Gastrocnemius medialis (tissue), 4 donors: ENCODE measurements at regions not wholly inside any gene's neighbourhood (a gene's known extent, or its start where the extent isn't known, plus 50 kb on each side); places are given as distances from the start of the nearest gene placed in this dataset.

Source experiments
- ATAC-seq, 2 donors: fragments of 150-250 bp; one replicate each; pipeline ENCODE4 v1.9.1; 2016
- DNase-seq, 2 donors: peaks; one replicate each; pipeline ENCODE4 v3.0.0-alpha.2; 2019
- H3K27ac ChIP-seq, 4 donors: fragments of 200-600 bp; sonication (generic); 1 replicate in 1 of 4; 2 replicates in 3 of 4; pipeline ENCODE4 v1.5.1; 2016 to 2018; ENCODE audit warnings: mild to moderate bottlenecking in 2 of 4, moderate library complexity in 1 of 4
- H3K27me3 ChIP-seq, 3 donors: fragments of 200-600 bp; sonication (generic) in 2 of 3; 1 replicate in 1 of 3; 2 replicates in 2 of 3; pipeline versions ENCODE4 v1.5.1 to v1.6.0; 2016 to 2019; ENCODE audit warnings: mild to moderate bottlenecking in 1 of 3, moderate library complexity in 1 of 3
- H3K36me3 ChIP-seq, 2 donors: fragments of 200-600 bp; sonication (generic) in 1 of 2; one replicate each; pipeline ENCODE4 v1.5.1; 2017 to 2018
- H3K4me1 ChIP-seq, 2 donors: fragments of 200-600 bp; sonication (generic) in 1 of 2; one replicate each; pipeline ENCODE4 v1.5.1; 2016 to 2017; ENCODE audit warnings: mild to moderate bottlenecking in 2 of 2
- H3K4me3 ChIP-seq, 4 donors: fragments of 200-600 bp; sonication (generic) in 3 of 4; 1 replicate in 1 of 4; 2 replicates in 3 of 4; pipeline ENCODE4 v1.5.1; 2016 to 2019; ENCODE audit warnings: mild to moderate bottlenecking in 2 of 4
- H3K9me3 ChIP-seq, 3 donors: fragments of 200-600 bp; sonication (generic) in 2 of 3; 1 replicate in 1 of 3; 2 replicates in 2 of 3; pipeline ENCODE4 v1.5.1; 2016 to 2019
- POLR2A ChIP-seq, 2 donors: fragments of 450-650 bp; IDR thresholded peaks; one replicate each; pipeline ENCODE4 v1.6.1; 2017; ENCODE audit warnings: antibody characterized with exemption in 2 of 2, mild to moderate bottlenecking in 2 of 2, moderate library complexity in 2 of 2
- in situ Hi-C, 4 donors: fragments of 200-750 bp; cut with MboI; loops; one replicate each; pipeline versions ENCODE4 v1.15.0 to v1.8.0; 2017; ENCODE audit warnings: low sequenced_read_pairs in 4 of 4
- intact Hi-C: fragments of 100-400 bp; cut with DNase I; formaldehyde crosslinking; loops from one replicate; pipeline ENCODE4 v1.15.1; 2023; ENCODE audit warnings: low total_unique reads
- TF ChIP-seq, protein P1 (sequence below), 5 experiments: fragments of 450-650 bp in 3 of 5; fragments of 200-600 bp in 2 of 5; sonication (generic) in 2 of 5; IDR thresholded peaks in 4 of 5; conservative IDR thresholded peaks in 1 of 5; 1 replicate in 4 of 5; 2 replicates in 1 of 5; pipeline ENCODE4 v1.5.1; 2016 to 2019; ENCODE audit warnings: antibody characterized with exemption in 5 of 5, mild to moderate bottlenecking in 3 of 5, moderate library complexity in 3 of 5

DNA sequence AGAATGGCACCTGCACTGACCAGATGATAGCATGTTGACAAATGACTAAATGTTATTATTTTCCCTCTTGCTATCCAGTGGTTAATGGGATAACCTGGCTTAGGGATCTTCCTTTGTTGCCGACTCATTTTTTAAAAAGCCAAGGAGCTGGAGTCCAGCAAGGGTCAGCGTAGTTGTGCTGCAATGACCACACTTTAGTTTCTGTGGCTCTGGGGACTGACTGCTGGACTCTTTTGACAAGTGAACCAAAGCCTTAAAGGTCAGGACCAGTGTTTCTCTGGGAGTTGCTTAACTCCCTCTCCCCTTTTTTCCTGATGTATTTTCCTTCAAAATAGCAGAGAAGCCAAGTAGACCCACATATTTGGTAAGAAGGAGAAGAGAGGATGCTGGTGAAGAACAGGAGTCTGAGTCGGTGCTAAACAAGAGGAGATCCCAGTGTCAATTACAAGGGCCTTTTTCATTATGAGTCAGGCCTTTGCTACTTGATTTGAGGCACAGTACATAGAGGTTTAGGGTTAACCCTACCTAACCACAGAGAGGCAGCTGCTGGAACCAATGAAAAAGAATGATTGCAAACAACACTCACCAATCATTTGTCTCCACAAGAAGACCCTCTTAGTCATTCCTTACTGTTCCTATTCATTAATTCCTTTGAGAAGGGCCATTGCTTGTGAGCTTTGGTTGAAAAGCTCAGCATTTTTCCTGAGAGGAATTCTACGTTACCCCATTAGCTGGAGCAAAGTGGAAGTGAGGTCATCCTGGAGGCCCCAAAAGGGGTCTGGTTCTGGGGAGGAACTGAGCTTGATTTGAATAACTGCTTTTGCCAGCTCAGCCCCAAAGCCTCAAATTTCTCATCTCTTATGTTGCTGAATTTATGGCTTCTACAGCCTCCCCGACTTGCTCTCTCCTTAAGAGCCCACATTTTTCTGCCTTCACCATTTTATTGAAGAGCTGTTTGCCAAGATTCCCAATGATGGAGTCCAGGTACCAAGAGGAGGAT lies 137.6 kb upstream of the HNMT start:
- intact Hi-C loops (no loop called here), in situ Hi-C loops (loop anchor here (25.0 kb wide), 1 partner anchor 1414 kb away; no protein-coding TSS in a partner anchor)
- TF ChIP-seq, protein P1, sequence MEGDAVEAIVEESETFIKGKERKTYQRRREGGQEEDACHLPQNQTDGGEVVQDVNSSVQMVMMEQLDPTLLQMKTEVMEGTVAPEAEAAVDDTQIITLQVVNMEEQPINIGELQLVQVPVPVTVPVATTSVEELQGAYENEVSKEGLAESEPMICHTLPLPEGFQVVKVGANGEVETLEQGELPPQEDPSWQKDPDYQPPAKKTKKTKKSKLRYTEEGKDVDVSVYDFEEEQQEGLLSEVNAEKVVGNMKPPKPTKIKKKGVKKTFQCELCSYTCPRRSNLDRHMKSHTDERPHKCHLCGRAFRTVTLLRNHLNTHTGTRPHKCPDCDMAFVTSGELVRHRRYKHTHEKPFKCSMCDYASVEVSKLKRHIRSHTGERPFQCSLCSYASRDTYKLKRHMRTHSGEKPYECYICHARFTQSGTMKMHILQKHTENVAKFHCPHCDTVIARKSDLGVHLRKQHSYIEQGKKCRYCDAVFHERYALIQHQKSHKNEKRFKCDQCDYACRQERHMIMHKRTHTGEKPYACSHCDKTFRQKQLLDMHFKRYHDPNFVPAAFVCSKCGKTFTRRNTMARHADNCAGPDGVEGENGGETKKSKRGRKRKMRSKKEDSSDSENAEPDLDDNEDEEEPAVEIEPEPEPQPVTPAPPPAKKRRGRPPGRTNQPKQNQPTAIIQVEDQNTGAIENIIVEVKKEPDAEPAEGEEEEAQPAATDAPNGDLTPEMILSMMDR (IDR thresholded peaks at IDR 0.05 in 4 of 5, conservative IDR thresholded peaks at IDR 0.05 in 1 of 5) = no peak
- TF ChIP-seq POLR2A (IDR thresholded peaks at IDR 0.05) = no peak
- H3K4me1 ChIP-seq = no peaks in the 10 kb centered on the region
- H3K36me3 ChIP-seq = no peaks in the 10 kb centered on the region
- no peaks in the 10 kb centered on the region for H3K9me3 ChIP-seq
- no peak for DNase-seq
- H3K4me3 ChIP-seq = no peak overlapping the region
- no peaks in the 10 kb centered on the region for H3K27me3 ChIP-seq
- ATAC-seq = no peak
- no peak overlapping the region for H3K27ac ChIP-seq

DNA sequence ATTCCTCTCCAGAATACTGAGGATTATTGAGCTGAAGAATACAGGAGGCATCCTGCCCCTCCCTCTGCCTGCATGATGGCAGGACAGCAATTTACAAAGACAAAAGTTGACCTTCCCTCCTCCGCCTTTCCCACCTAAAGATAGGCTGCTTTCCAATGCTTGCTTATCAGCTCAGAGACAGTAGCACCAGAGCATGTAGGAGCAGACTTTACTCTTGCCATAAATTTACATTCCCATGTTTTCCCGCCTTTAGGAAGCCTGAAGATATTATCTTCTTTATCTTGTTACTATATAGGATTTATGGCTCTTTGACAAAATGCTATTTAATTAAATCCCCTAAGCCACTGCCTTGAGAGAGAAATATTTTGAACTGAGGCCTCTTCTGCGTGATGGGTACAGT lies 135.6 kb upstream of the HNMT start:
- Histone ChIP-seq H3K27ac (no peak overlapping the region), H3K4me3 (no peak overlapping the region), H3K9me3 (no peaks in the 10 kb centered on the region), H3K4me1 (no peaks in the 10 kb centered on the region), H3K36me3 (no peaks in the 10 kb centered on the region), H3K27me3 (no peaks in the 10 kb centered on the region)
- intact Hi-C loops (no loop called here), in situ Hi-C loops (loop anchor here (25.0 kb wide), 1 partner anchor 1416 kb away; no protein-coding TSS in a partner anchor)
- DNase-seq (no peak), ATAC-seq (no peak)
- TF ChIP-seq, protein P1 (IDR thresholded peaks at IDR 0.05 in 4 of 5, conservative IDR thresholded peaks at IDR 0.05 in 1 of 5) = no peak
- TF ChIP-seq POLR2A (IDR thresholded peaks at IDR 0.05) = no peak

DNA sequence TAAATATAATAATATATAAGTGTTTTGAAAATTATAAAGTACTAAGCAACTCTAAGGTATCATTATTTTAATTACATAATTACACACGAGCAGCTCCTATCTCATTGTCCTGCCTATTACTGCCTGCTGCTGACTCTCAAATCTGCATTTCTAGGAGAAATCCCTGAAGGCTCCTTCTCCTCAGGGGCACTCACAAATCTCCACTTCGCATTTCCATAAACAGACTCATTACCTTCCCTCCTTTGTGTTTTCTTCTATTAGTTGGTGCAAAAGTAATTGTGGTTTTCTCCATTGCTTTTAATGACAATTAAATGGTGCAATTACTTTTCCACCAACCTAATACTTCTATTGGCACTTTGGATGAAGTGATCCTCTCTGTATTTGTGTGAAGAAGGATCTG lies 135.0 kb upstream of the HNMT start:
- intact Hi-C loops (no loop called here), in situ Hi-C loops (loop anchor here (25.0 kb wide), 1 partner anchor 1417 kb away; no protein-coding TSS in a partner anchor)
- Histone ChIP-seq H3K4me1 (no peaks in the 10 kb centered on the region), H3K27me3 (no peaks in the 10 kb centered on the region), H3K9me3 (no peaks in the 10 kb centered on the region), H3K36me3 (no peaks in the 10 kb centered on the region), H3K4me3 (no peak overlapping the region), H3K27ac (no peak overlapping the region)
- ATAC-seq (no peak), DNase-seq (no peak)
- no peak for TF ChIP-seq POLR2A (IDR thresholded peaks at IDR 0.05)
- TF ChIP-seq, protein P1 (IDR thresholded peaks at IDR 0.05 in 4 of 5, conservative IDR thresholded peaks at IDR 0.05 in 1 of 5) = no peak

DNA sequence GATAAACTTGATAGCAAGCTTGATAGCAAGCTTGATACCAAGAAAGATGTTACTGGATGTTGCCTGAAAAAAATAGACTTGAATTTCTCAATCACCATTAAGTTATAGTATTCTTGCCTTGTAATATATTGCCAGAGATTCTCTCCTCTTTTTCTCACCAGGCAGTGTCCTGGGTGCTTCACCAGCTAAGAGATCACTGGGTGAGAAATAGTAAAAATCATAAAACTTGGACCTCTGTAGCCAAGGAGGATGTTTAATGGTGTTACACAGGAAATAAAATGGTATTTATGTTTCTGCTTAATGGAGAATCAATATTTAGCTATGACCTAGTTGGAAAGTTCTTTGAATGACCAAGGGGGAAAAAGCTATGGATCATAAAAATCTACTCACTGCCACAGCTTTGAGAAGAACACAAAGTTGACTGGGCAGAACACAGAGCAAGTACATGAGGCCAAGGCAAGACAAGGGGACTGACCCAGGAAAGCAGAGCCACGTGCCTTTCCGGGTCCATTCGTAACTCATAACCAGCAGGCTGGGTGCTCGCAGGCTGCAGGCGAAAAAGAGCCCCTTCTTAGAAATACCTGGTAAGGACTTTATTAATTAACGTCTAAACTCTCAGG lies 129.4 kb upstream of the HNMT start:
- Histone ChIP-seq H3K9me3 (no peaks in the 10 kb centered on the region), H3K36me3 (no peaks in the 10 kb centered on the region), H3K4me1 (no peaks in the 10 kb centered on the region), H3K27ac (no peak overlapping the region), H3K4me3 (no peak overlapping the region), H3K27me3 (no peaks in the 10 kb centered on the region)
- no peak for TF ChIP-seq POLR2A (IDR thresholded peaks at IDR 0.05)
- TF ChIP-seq, protein P1 (IDR thresholded peaks at IDR 0.05 in 4 of 5, conservative IDR thresholded peaks at IDR 0.05 in 1 of 5) = no peak
- in situ Hi-C loops = loop anchor here (25.0 kb wide), 1 partner anchor 1423 kb away; no protein-coding TSS in a partner anchor
- DNase-seq (no peak), ATAC-seq (no peak)
- intact Hi-C loops = no loop called here
